ENCODE measurements at regions not wholly inside any gene's neighbourhood (a gene's known extent, or its start where the extent isn't known, plus 50 kb on each side); places are given as distances from the start of the nearest gene placed in this dataset.

GRCh38 chr7:25448301-25448700, 220.0 kb upstream of the NPVF start:
- H3K4me3 ChIP-seq (replicated peaks; ENCODE audit: low read depth, low read length), result no peak overlapping the region
- no peak for TF ChIP-seq CTCF (IDR thresholded peaks at IDR 0.05; ENCODE audit: low read depth, low read length, missing control alignments)
- no peak for DNase-seq (ENCODE audit: extremely low read depth, low read depth)

- DNase-seq (ENCODE audit: extremely low read depth, low read depth), result no peak
- TF ChIP-seq CTCF (IDR thresholded peaks at IDR 0.05; ENCODE audit: low read depth, low read length, missing control alignments), result no peak
- H3K4me3 ChIP-seq (replicated peaks; ENCODE audit: low read depth, low read length), result no peak overlapping the region
Observed at GRCh38 chr7:25454020-25454419, 225.7 kb upstream of the NPVF start.

- DNase-seq (ENCODE audit: extremely low read depth, low read depth), result no peak
- no peak for TF ChIP-seq CTCF (IDR thresholded peaks at IDR 0.05; ENCODE audit: low read depth, low read length, missing control alignments)
- H3K4me3 ChIP-seq (replicated peaks; ENCODE audit: low read depth, low read length), result no peak overlapping the region
Observed at GRCh38 chr7:25454562-25455041, 226.3 kb upstream of the NPVF start.

GRCh38 chr7:25455683-25456251, 227.5 kb upstream of the NPVF start:
- no peak for DNase-seq (ENCODE audit: extremely low read depth, low read depth)
- H3K4me3 ChIP-seq (replicated peaks; ENCODE audit: low read depth, low read length), result no peak overlapping the region
- TF ChIP-seq CTCF (IDR thresholded peaks at IDR 0.05; ENCODE audit: low read depth, low read length, missing control alignments), result no peak

- TF ChIP-seq CTCF (IDR thresholded peaks at IDR 0.05; ENCODE audit: low read depth, low read length, missing control alignments), result no peak
- DNase-seq (ENCODE audit: extremely low read depth, low read depth), result no peak
- H3K4me3 ChIP-seq (replicated peaks; ENCODE audit: low read depth, low read length), result no peak overlapping the region
Observed at GRCh38 chr7:25456467-25457171, 228.3 kb upstream of the NPVF start.

- TF ChIP-seq CTCF (IDR thresholded peaks at IDR 0.05; ENCODE audit: low read depth, low read length, missing control alignments), result no peak
- no peak for DNase-seq (ENCODE audit: extremely low read depth, low read depth)
- H3K4me3 ChIP-seq (replicated peaks; ENCODE audit: low read depth, low read length), result no peak overlapping the region
Observed at GRCh38 chr7:25459057-25459456, 230.8 kb upstream of the NPVF start.
